ENCODE measurements at regions not wholly inside any gene's neighbourhood (a gene's known extent, or its start where the extent isn't known, plus 50 kb on each side); places are given as distances from the start of the nearest gene placed in this dataset.

DNA sequence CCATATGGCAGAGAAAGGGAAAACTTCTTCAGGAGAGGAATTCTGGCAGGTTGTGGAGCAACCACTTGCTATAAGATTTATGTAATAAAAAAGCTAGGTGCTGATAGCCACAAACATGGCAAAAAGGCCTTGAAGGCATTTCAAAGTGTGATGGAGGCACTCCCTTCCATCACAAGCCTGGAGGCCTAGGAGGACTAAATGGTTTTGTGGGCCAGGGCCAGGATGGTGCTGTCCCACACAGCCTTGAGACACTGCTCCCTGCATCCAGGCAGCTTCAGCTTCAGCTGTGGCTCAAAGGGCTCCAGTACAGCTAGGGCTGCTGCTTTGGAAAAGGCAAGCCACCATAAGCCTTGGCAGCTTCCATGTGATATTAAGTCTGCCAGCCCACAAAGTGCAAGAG is 632.8 kb downstream of the BRINP1 start:
- H2AFZ ChIP-seq (ENCODE audit: control insufficient read depth, low read length) = no peak overlapping the region
- no peaks in the 10 kb centered on the region for H3K9me1 ChIP-seq (ENCODE audit: control insufficient read depth, extremely low read depth, insufficient read depth, low read length)
- H3K27me3 ChIP-seq (ENCODE audit: control insufficient read depth, extremely low read depth, insufficient read depth, low read length) = no peaks in the 10 kb centered on the region
- no peak for TF ChIP-seq EZH2 (IDR thresholded peaks at IDR 0.05; ENCODE audit: low read length)
- TF ChIP-seq, protein P1, sequence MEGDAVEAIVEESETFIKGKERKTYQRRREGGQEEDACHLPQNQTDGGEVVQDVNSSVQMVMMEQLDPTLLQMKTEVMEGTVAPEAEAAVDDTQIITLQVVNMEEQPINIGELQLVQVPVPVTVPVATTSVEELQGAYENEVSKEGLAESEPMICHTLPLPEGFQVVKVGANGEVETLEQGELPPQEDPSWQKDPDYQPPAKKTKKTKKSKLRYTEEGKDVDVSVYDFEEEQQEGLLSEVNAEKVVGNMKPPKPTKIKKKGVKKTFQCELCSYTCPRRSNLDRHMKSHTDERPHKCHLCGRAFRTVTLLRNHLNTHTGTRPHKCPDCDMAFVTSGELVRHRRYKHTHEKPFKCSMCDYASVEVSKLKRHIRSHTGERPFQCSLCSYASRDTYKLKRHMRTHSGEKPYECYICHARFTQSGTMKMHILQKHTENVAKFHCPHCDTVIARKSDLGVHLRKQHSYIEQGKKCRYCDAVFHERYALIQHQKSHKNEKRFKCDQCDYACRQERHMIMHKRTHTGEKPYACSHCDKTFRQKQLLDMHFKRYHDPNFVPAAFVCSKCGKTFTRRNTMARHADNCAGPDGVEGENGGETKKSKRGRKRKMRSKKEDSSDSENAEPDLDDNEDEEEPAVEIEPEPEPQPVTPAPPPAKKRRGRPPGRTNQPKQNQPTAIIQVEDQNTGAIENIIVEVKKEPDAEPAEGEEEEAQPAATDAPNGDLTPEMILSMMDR (optimal IDR thresholded peaks at IDR 0.05 in 1 of 3, IDR thresholded peaks at IDR 0.05 in 1 of 3, conservative IDR thresholded peaks at IDR 0.05 in 1 of 3; ENCODE audit: extremely low read depth in 1 of 3, insufficient read depth in 2 of 3, low read length in 3 of 3) = no peak
- no peak overlapping the region for H3K27ac ChIP-seq (ENCODE audit: control insufficient read depth, insufficient read depth, low read length)
- no peaks in the 10 kb centered on the region for H3K79me2 ChIP-seq (ENCODE audit: control insufficient read depth, insufficient read depth, low read length)
- no peaks in the 10 kb centered on the region for H4K20me1 ChIP-seq (ENCODE audit: control insufficient read depth, extremely low read depth, insufficient read depth, low read length)
- peaks cover 2% of the 10 kb centered on the region for H3K9me3 ChIP-seq (ENCODE audit: control insufficient read depth, low read depth, low read length)
- FAIRE-seq (no peak), DNase-seq (ENCODE audit: low read depth, low spot score) (no peak)
- H3K4me2 ChIP-seq (ENCODE audit: control insufficient read depth, extremely low read depth, insufficient read depth, low read depth, low read length) = no peak overlapping the region
- no peaks in the 10 kb centered on the region for H3K4me1 ChIP-seq (ENCODE audit: control insufficient read depth, extremely low read depth, insufficient read depth, low read length)
- H3K4me3 ChIP-seq (ENCODE audit: control insufficient read depth in 2 of 3, extremely low read depth in 1 of 3, insufficient read depth in 2 of 3, low read depth in 1 of 3, low read length in 3 of 3) = no peak overlapping the region
- dilution Hi-C loops (cut with MboI; ENCODE audit: extremely low pct_ligation_motif_present, low sequenced_read_pairs) = no loop called here
- no peak overlapping the region for H3K9ac ChIP-seq (ENCODE audit: control insufficient read depth, extremely low read depth, insufficient read depth, low read length)
- H3K36me3 ChIP-seq (ENCODE audit: control insufficient read depth in 2 of 2, extremely low read depth in 1 of 2, insufficient read depth in 2 of 2, low read length in 2 of 2) = no peaks in the 10 kb centered on the region

DNA sequence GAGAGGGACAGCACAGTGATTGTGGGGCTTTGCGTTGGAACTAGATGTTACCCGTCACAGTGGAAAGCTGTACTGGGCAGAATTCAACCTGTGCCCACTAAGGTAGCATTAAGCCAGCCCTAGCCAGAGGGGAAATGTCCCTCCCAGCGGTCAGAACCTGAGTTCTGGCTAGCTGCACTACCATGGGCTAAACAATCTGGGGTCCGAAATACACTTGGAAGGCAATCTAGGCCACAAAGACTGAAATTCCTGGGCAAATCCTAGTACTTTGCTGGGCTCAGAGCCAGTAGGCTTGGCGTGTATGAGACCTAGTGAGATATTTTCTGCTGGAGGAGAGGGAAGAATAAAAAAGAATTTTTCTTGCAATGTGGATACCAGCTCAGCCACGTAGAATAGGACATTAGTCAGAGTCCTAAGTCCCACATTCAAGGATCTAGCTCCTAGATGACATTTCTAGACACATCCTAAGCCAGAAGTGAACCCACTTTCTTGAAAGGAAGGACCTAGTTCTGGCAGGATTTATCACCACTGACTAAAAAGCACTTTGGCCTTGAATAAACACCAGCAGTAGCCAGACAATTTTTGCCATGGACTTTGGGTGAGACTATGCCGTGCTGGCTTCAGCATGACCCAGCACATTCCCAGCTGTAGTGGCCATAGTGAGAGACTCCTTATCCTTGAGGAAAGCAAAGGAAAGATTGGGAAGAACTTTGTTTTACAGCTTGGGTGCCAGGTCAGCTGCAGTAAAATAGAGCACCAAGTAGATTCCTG is 618.0 kb downstream of the BRINP1 start:
- H3K9me1 ChIP-seq (ENCODE audit: control insufficient read depth, extremely low read depth, insufficient read depth, low read length) = no peaks in the 10 kb centered on the region
- no peak overlapping the region for H2AFZ ChIP-seq (ENCODE audit: control insufficient read depth, low read length)
- no peaks in the 10 kb centered on the region for H3K27me3 ChIP-seq (ENCODE audit: control insufficient read depth, extremely low read depth, insufficient read depth, low read length)
- no peak overlapping the region for H3K27ac ChIP-seq (ENCODE audit: control insufficient read depth, insufficient read depth, low read length)
- H3K4me3 ChIP-seq (ENCODE audit: control insufficient read depth in 2 of 3, extremely low read depth in 1 of 3, insufficient read depth in 2 of 3, low read depth in 1 of 3, low read length in 3 of 3) = no peak overlapping the region
- H4K20me1 ChIP-seq (ENCODE audit: control insufficient read depth, extremely low read depth, insufficient read depth, low read length) = no peaks in the 10 kb centered on the region
- FAIRE-seq (no peak), DNase-seq (ENCODE audit: low read depth, low spot score) (no peak)
- TF ChIP-seq EZH2 (IDR thresholded peaks at IDR 0.05; ENCODE audit: low read length) = no peak
- TF ChIP-seq, protein P1 (optimal IDR thresholded peaks at IDR 0.05 in 1 of 3, IDR thresholded peaks at IDR 0.05 in 1 of 3, conservative IDR thresholded peaks at IDR 0.05 in 1 of 3; ENCODE audit: extremely low read depth in 1 of 3, insufficient read depth in 2 of 3, low read length in 3 of 3) = no peak
- H3K9ac ChIP-seq (ENCODE audit: control insufficient read depth, extremely low read depth, insufficient read depth, low read length) = no peak overlapping the region
- no peaks in the 10 kb centered on the region for H3K36me3 ChIP-seq (ENCODE audit: control insufficient read depth in 2 of 2, extremely low read depth in 1 of 2, insufficient read depth in 2 of 2, low read length in 2 of 2)
- dilution Hi-C loops (cut with MboI; ENCODE audit: extremely low pct_ligation_motif_present, low sequenced_read_pairs) = no loop called here
- H3K4me1 ChIP-seq (ENCODE audit: control insufficient read depth, extremely low read depth, insufficient read depth, low read length) = no peaks in the 10 kb centered on the region
- no peaks in the 10 kb centered on the region for H3K9me3 ChIP-seq (ENCODE audit: control insufficient read depth, low read depth, low read length)
- no peak overlapping the region for H3K4me2 ChIP-seq (ENCODE audit: control insufficient read depth, extremely low read depth, insufficient read depth, low read depth, low read length)
- H3K79me2 ChIP-seq (ENCODE audit: control insufficient read depth, insufficient read depth, low read length) = no peaks in the 10 kb centered on the region
